Thyroid gland (tissue), 4 donors: ENCODE measurements at regions not wholly inside any gene's neighbourhood (a gene's known extent, or its start where the extent isn't known, plus 50 kb on each side); places are given as distances from the start of the nearest gene placed in this dataset.

ENCODE experiments used
- CTCF ChIP-seq, 6 experiments: fragments of 200-600 bp in 3 of 6; fragments of 450-650 bp in 3 of 6; sonication (generic) in 3 of 6; IDR thresholded peaks; one replicate each; pipeline ENCODE4 v1.5.1; 2016 to 2019; ENCODE audit warnings: antibody characterized with exemption in 6 of 6, mild to moderate bottlenecking in 2 of 6, inconsistent platforms in 1 of 6, moderate library complexity in 1 of 6
- POLR2A ChIP-seq, 2 donors: fragments of 450-650 bp; IDR thresholded peaks; one replicate each; pipeline ENCODE4 v1.6.1; 2017; ENCODE audit warnings: antibody characterized with exemption in 2 of 2, mild to moderate bottlenecking in 2 of 2, moderate library complexity in 1 of 2

- TF ChIP-seq CTCF (IDR thresholded peaks at IDR 0.05) (no peak), POLR2A (IDR thresholded peaks at IDR 0.05) (no peak)
Observed at GRCh38 chr11:26134053-26134452, 197.9 kb upstream of the ANO3 start.
